ENCODE measurements at regions not wholly inside any gene's neighbourhood (a gene's known extent, or its start where the extent isn't known, plus 50 kb on each side); places are given as distances from the start of the nearest gene placed in this dataset.

- TF ChIP-seq CTCF (conservative IDR thresholded peaks at IDR 0.05; ENCODE audit: low read depth, low read length) (no peak), EZH2 (IDR thresholded peaks at IDR 0.05; ENCODE audit: low read length, unreplicated experiment) (no peak), EZH2phosphoT487 (IDR thresholded peaks at IDR 0.05; ENCODE audit: borderline replicate concordance, low read length) (no peak)
These were observed 213.0 kb downstream of the OMA1 start for GRCh38 chr1:58333511-58333910.

Data from PC-3 (cell line).